K562 (cell line): ENCODE measurements at regions not wholly inside any gene's neighbourhood (a gene's known extent, or its start where the extent isn't known, plus 50 kb on each side); places are given as distances from the start of the nearest gene placed in this dataset.

Experiments used
- CHD2 ChIP-seq: IDR thresholded peaks from 2 replicates; pipeline ENCODE4 v1.6.1; 2011; ENCODE audit warnings: low read depth, low read length
- TAF15 ChIP-seq: fragments of 200-400 bp; formaldehyde crosslinking; IDR thresholded peaks from 2 replicates; pipeline ENCODE4 v1.6.1; 2017; ENCODE audit warnings: mild to moderate bottlenecking, low read depth, low read length, moderate library complexity
- ZNF282 ChIP-seq: sonication (generic); formaldehyde crosslinking; IDR thresholded peaks from 2 replicates; pipeline ENCODE4 v1.8.1; 2023; ENCODE audit warnings: missing genetic modification reagents
- TF ChIP-seq, protein P1 (sequence below), 3 experiments: IDR thresholded peaks in 2 of 3; conservative IDR thresholded peaks in 1 of 3; 2 replicates each; pipeline ENCODE4 v1.5.1; 2011 to 2012; ENCODE audit warnings: low read length in 3 of 3, mild to moderate bottlenecking in 3 of 3, control low read depth in 2 of 3, improper control_type of control experiment in 1 of 3, inconsistent platforms in 1 of 3, low read depth in 1 of 3, mixed read lengths in 1 of 3, moderate library complexity in 1 of 3; ENCODE audit not compliant: insufficient read depth in 2 of 3

- TF ChIP-seq, protein P1, sequence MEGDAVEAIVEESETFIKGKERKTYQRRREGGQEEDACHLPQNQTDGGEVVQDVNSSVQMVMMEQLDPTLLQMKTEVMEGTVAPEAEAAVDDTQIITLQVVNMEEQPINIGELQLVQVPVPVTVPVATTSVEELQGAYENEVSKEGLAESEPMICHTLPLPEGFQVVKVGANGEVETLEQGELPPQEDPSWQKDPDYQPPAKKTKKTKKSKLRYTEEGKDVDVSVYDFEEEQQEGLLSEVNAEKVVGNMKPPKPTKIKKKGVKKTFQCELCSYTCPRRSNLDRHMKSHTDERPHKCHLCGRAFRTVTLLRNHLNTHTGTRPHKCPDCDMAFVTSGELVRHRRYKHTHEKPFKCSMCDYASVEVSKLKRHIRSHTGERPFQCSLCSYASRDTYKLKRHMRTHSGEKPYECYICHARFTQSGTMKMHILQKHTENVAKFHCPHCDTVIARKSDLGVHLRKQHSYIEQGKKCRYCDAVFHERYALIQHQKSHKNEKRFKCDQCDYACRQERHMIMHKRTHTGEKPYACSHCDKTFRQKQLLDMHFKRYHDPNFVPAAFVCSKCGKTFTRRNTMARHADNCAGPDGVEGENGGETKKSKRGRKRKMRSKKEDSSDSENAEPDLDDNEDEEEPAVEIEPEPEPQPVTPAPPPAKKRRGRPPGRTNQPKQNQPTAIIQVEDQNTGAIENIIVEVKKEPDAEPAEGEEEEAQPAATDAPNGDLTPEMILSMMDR (IDR thresholded peaks at IDR 0.05 in 2 of 3, conservative IDR thresholded peaks at IDR 0.05 in 1 of 3; ENCODE audit: insufficient read depth in 2 of 3, low read depth in 1 of 3, low read length in 3 of 3), result no peak
- no peak for TF ChIP-seq ZNF282 (CRISPR knock-in tag)
- no peak for TF ChIP-seq TAF15
- TF ChIP-seq CHD2, result no peak
These were observed 775.4 kb downstream of the LUZP2 start for GRCh38 chr11:25272214-25272613.
